ENCODE measurements at regions not wholly inside any gene's neighbourhood (a gene's known extent, or its start where the extent isn't known, plus 50 kb on each side); places are given as distances from the start of the nearest gene placed in this dataset.

GRCh38 chr4:124610211-124610610 lies 102.3 kb downstream of the ANKRD50 start:
- H3K4me3 ChIP-seq (replicated peaks in 1 of 2; ENCODE audit: low read depth in 2 of 2, low read length in 2 of 2): no peak overlapping the region
- TF ChIP-seq CTCF (IDR thresholded peaks at IDR 0.05; ENCODE audit: low read depth, low read length): no peak
- DNase-seq (ENCODE audit: low read depth in 2 of 2): peak in 1 of 2 donors; percentile 6
